ENCODE measurements at regions not wholly inside any gene's neighbourhood (a gene's known extent, or its start where the extent isn't known, plus 50 kb on each side); places are given as distances from the start of the nearest gene placed in this dataset.

- no peak for DNase-seq (ENCODE audit: insufficient read length, low spot score)
- TF ChIP-seq SPI1 (IDR thresholded peaks at IDR 0.05; ENCODE audit: low read depth, low read length) (no peak), POU2F2 (IDR thresholded peaks at IDR 0.05; ENCODE audit: low read depth, low read length) (no peak), PAX5 (IDR thresholded peaks at IDR 0.05; ENCODE audit: insufficient read depth, low read length, severe bottlenecking) (no peak), POLR2AphosphoS5 (IDR thresholded peaks at IDR 0.05; ENCODE audit: low read depth, low read length) (no peak), TAF1 (IDR thresholded peaks at IDR 0.05; ENCODE audit: low read depth, low read length) (no peak), POLR2A (IDR thresholded peaks at IDR 0.05; ENCODE audit: low read depth, low read length) (no peak)
- FAIRE-seq: no peak
Observed at GRCh38 chr17:77417575-77417974, 276.8 kb downstream of the SEC14L1 start.

GRCh38 chr17:77418609-77419008 lies 277.8 kb downstream of the SEC14L1 start:
- FAIRE-seq: no peak
- TF ChIP-seq POLR2A (IDR thresholded peaks at IDR 0.05; ENCODE audit: low read depth, low read length) (no peak), POU2F2 (IDR thresholded peaks at IDR 0.05; ENCODE audit: low read depth, low read length) (no peak), PAX5 (IDR thresholded peaks at IDR 0.05; ENCODE audit: insufficient read depth, low read length, severe bottlenecking) (no peak), SPI1 (IDR thresholded peaks at IDR 0.05; ENCODE audit: low read depth, low read length) (no peak), POLR2AphosphoS5 (IDR thresholded peaks at IDR 0.05; ENCODE audit: low read depth, low read length) (no peak), TAF1 (IDR thresholded peaks at IDR 0.05; ENCODE audit: low read depth, low read length) (no peak)

GRCh38 chr17:77419095-77419494 lies 278.3 kb downstream of the SEC14L1 start:
- DNase-seq (ENCODE audit: insufficient read length, low spot score) (no peak), FAIRE-seq (no peak)
- TF ChIP-seq POU2F2 (IDR thresholded peaks at IDR 0.05; ENCODE audit: low read depth, low read length) (no peak), TAF1 (IDR thresholded peaks at IDR 0.05; ENCODE audit: low read depth, low read length) (no peak), POLR2AphosphoS5 (IDR thresholded peaks at IDR 0.05; ENCODE audit: low read depth, low read length) (no peak), PAX5 (IDR thresholded peaks at IDR 0.05; ENCODE audit: insufficient read depth, low read length, severe bottlenecking) (no peak), POLR2A (IDR thresholded peaks at IDR 0.05; ENCODE audit: low read depth, low read length) (no peak), SPI1 (IDR thresholded peaks at IDR 0.05; ENCODE audit: low read depth, low read length) (no peak)

More at GRCh38 chr17:77418609-77419008, 277.8 kb downstream of the SEC14L1 start:
- no peak for DNase-seq (ENCODE audit: insufficient read length, low spot score)

- TF ChIP-seq SPI1 (IDR thresholded peaks at IDR 0.05; ENCODE audit: low read depth, low read length) (no peak), POLR2A (IDR thresholded peaks at IDR 0.05; ENCODE audit: low read depth, low read length) (no peak), POU2F2 (IDR thresholded peaks at IDR 0.05; ENCODE audit: low read depth, low read length) (no peak), POLR2AphosphoS5 (IDR thresholded peaks at IDR 0.05; ENCODE audit: low read depth, low read length) (no peak)
- no peak for DNase-seq (ENCODE audit: insufficient read length, low spot score)
- no peak for FAIRE-seq
Observed at GRCh38 chr17:77419547-77420094, 278.9 kb downstream of the SEC14L1 start.

GRCh38 chr17:77420095-77420803 lies 279.5 kb downstream of the SEC14L1 start:
- DNase-seq (ENCODE audit: insufficient read length, low spot score) (no peak), FAIRE-seq (no peak)
- TF ChIP-seq TAF1 (IDR thresholded peaks at IDR 0.05; ENCODE audit: low read depth, low read length) (no peak), POLR2AphosphoS5 (IDR thresholded peaks at IDR 0.05; ENCODE audit: low read depth, low read length) (no peak), SPI1 (IDR thresholded peaks at IDR 0.05; ENCODE audit: low read depth, low read length) (no peak), PAX5 (IDR thresholded peaks at IDR 0.05; ENCODE audit: insufficient read depth, low read length, severe bottlenecking) (no peak), POLR2A (IDR thresholded peaks at IDR 0.05; ENCODE audit: low read depth, low read length) (no peak), POU2F2 (IDR thresholded peaks at IDR 0.05; ENCODE audit: low read depth, low read length) (no peak)

- FAIRE-seq (peak; percentile 94), DNase-seq (ENCODE audit: insufficient read length, low spot score) (no peak)
- TF ChIP-seq TAF1 (IDR thresholded peaks at IDR 0.05; ENCODE audit: low read depth, low read length) (no peak), PAX5 (IDR thresholded peaks at IDR 0.05; ENCODE audit: insufficient read depth, low read length, severe bottlenecking) (no peak), SPI1 (IDR thresholded peaks at IDR 0.05; ENCODE audit: low read depth, low read length) (no peak), POU2F2 (IDR thresholded peaks at IDR 0.05; ENCODE audit: low read depth, low read length) (no peak), POLR2A (IDR thresholded peaks at IDR 0.05; ENCODE audit: low read depth, low read length) (no peak), POLR2AphosphoS5 (IDR thresholded peaks at IDR 0.05; ENCODE audit: low read depth, low read length) (no peak)
Observed at GRCh38 chr17:77420804-77421629, 280.2 kb downstream of the SEC14L1 start.

- FAIRE-seq: no peak
- TF ChIP-seq SPI1 (IDR thresholded peaks at IDR 0.05; ENCODE audit: low read depth, low read length): peak; percentile 48; the same call in 1 of the 2 replicates
- TF ChIP-seq TAF1 (IDR thresholded peaks at IDR 0.05; ENCODE audit: low read depth, low read length): no peak
- DNase-seq (ENCODE audit: insufficient read length, low spot score): no peak
Observed at GRCh38 chr17:77421630-77421972, 280.8 kb downstream of the SEC14L1 start.

GRCh38 chr17:77422104-77422747 lies 281.5 kb downstream of the SEC14L1 start:
- no peak for FAIRE-seq
- no peak for DNase-seq (ENCODE audit: insufficient read length, low spot score)
- TF ChIP-seq POLR2A (IDR thresholded peaks at IDR 0.05; ENCODE audit: low read depth, low read length) (no peak), PAX5 (IDR thresholded peaks at IDR 0.05; ENCODE audit: insufficient read depth, low read length, severe bottlenecking) (no peak), POLR2AphosphoS5 (IDR thresholded peaks at IDR 0.05; ENCODE audit: low read depth, low read length) (no peak), POU2F2 (IDR thresholded peaks at IDR 0.05; ENCODE audit: low read depth, low read length) (no peak), TAF1 (IDR thresholded peaks at IDR 0.05; ENCODE audit: low read depth, low read length) (no peak), SPI1 (IDR thresholded peaks at IDR 0.05; ENCODE audit: low read depth, low read length) (no peak)

- FAIRE-seq (no peak), DNase-seq (ENCODE audit: insufficient read length, low spot score) (no peak)
- TF ChIP-seq PAX5 (IDR thresholded peaks at IDR 0.05; ENCODE audit: insufficient read depth, low read length, severe bottlenecking) (no peak), POLR2AphosphoS5 (IDR thresholded peaks at IDR 0.05; ENCODE audit: low read depth, low read length) (no peak), SPI1 (IDR thresholded peaks at IDR 0.05; ENCODE audit: low read depth, low read length) (no peak), POLR2A (IDR thresholded peaks at IDR 0.05; ENCODE audit: low read depth, low read length) (no peak)
Observed at GRCh38 chr17:77422748-77423113, 282.0 kb downstream of the SEC14L1 start.
